Lung (tissue), 11 donors: ENCODE measurements at regions not wholly inside any gene's neighbourhood (a gene's known extent, or its start where the extent isn't known, plus 50 kb on each side); places are given as distances from the start of the nearest gene placed in this dataset.

Source experiments
- ATAC-seq: fragments of 200-7000 bp; cut with Tn5 transposase; one replicate; pipeline ENCODE4 v1.9.1; 2020; ENCODE audit warnings: moderate number of reproducible peaks; ENCODE audit not compliant: insufficient read depth, low FRiP score
- DNase-seq, 3 donors: peaks; one replicate each; pipeline ENCODE4 v3.0.0-alpha.2; 2013 to 2017
- H3K27ac ChIP-seq, 2 donors: one replicate each; pipeline ENCODE4 v1.5.1; 2013; ENCODE audit warnings: mild to moderate bottlenecking in 2 of 2, moderate library complexity in 2 of 2, control low read depth in 1 of 2, inconsistent platforms in 1 of 2, low read depth in 1 of 2, low read length in 1 of 2
- H3K27me3 ChIP-seq, 3 donors: one replicate each; pipeline ENCODE4 v1.5.1; 2013; ENCODE audit warnings: low read length in 2 of 3; ENCODE audit not compliant: control insufficient read depth in 3 of 3, insufficient read depth in 3 of 3
- H3K36me3 ChIP-seq, 4 donors: one replicate each; pipeline ENCODE4 v1.5.1; 2013; ENCODE audit warnings: low read length in 4 of 4, mild to moderate bottlenecking in 1 of 4, moderate library complexity in 1 of 4; ENCODE audit not compliant: control insufficient read depth in 4 of 4, insufficient read depth in 4 of 4
- H3K4me1 ChIP-seq, 5 donors: one replicate each; pipeline ENCODE4 v1.5.1; 2013; ENCODE audit warnings: low read length in 5 of 5, mild to moderate bottlenecking in 2 of 5, moderate library complexity in 1 of 5; ENCODE audit not compliant: control insufficient read depth in 5 of 5, insufficient read depth in 5 of 5
- H3K4me3 ChIP-seq: one replicate; pipeline ENCODE4 v1.5.1; 2013; ENCODE audit warnings: mild to moderate bottlenecking, control low read depth, moderate library complexity
- H3K9ac ChIP-seq, 2 donors: one replicate each; pipeline ENCODE4 v1.5.1; 2013; ENCODE audit warnings: low read length in 2 of 2, control low read depth in 1 of 2; ENCODE audit not compliant: insufficient read depth in 1 of 2
- H3K9me3 ChIP-seq, 4 donors: one replicate each; pipeline ENCODE4 v1.5.1; 2013; ENCODE audit warnings: low read length in 3 of 4, mild to moderate bottlenecking in 1 of 4, moderate library complexity in 1 of 4; ENCODE audit not compliant: control insufficient read depth in 4 of 4, insufficient read depth in 3 of 4
- CTCF ChIP-seq: IDR thresholded peaks from 2 replicates; pipeline ENCODE4 v1.5.1; 2012; ENCODE audit warnings: mild to moderate bottlenecking; ENCODE audit errors: control extremely low read depth, extremely low read depth
- WGBS, 2 donors: extraction: QIAGEN DNeasy Blood & Tissue Kit; methylation state at CpG; one replicate each; pipeline ENCODE4 v1.1.7; 2013; 5-methylcytosine and 5-hydroxymethylcytosine counted together
- donor health status: control.
- donor health status: control.
- donor health status: Bipolar disorder and iron deficiency.
- donor health status: healthy.
- donor health status: DM: yes; HTN: yes; CAD: no.

GRCh38 chr10:3274414-3274813 lies 101.8 kb upstream of the PITRM1 start:
- Histone ChIP-seq H3K9ac (no peak overlapping the region), H3K4me3 (no peak overlapping the region), H3K36me3 (no peaks in the 10 kb centered on the region), H3K4me1 (peaks cover 0 to 10% (median 0%) of the 10 kb centered on the region in 5 donors), H3K27ac (no peak overlapping the region), H3K27me3 (no peaks in the 10 kb centered on the region), H3K9me3 (no peaks in the 10 kb centered on the region)
- ATAC-seq = no peak
- DNase-seq = no peak
- WGBS, 2 donors = 84 to 88% methylated on average over 7 of the region's 7 CpGs
- no peak for TF ChIP-seq CTCF

GRCh38 chr10:3273966-3274365 lies 101.4 kb upstream of the PITRM1 start:
- H3K36me3 ChIP-seq = no peaks in the 10 kb centered on the region
- no peak overlapping the region for H3K27ac ChIP-seq
- H3K4me3 ChIP-seq = no peak overlapping the region
- H3K4me1 ChIP-seq = peaks cover 0 to 10% (median 0%) of the 10 kb centered on the region in 5 donors
- no peaks in the 10 kb centered on the region for H3K27me3 ChIP-seq
- 86 to 92% methylated on average over 12 of the region's 12 CpGs for WGBS, 2 donors
- no peak overlapping the region for H3K9ac ChIP-seq
- no peak for TF ChIP-seq CTCF
- no peak for ATAC-seq
- H3K9me3 ChIP-seq = no peaks in the 10 kb centered on the region
- DNase-seq = no peak

GRCh38 chr10:3272300-3272699 lies 99.7 kb upstream of the PITRM1 start:
- ATAC-seq = no peak
- H3K9me3 ChIP-seq = no peaks in the 10 kb centered on the region
- 73 to 80% methylated on average over 5 of the region's 5 CpGs for WGBS, 2 donors

More at GRCh38 chr10:3272300-3272699, 99.7 kb upstream of the PITRM1 start:
- H3K9ac ChIP-seq = no peak overlapping the region
- H3K4me3 ChIP-seq = no peak overlapping the region
- DNase-seq = no peak
- TF ChIP-seq CTCF = no peak
- H3K27me3 ChIP-seq = no peaks in the 10 kb centered on the region
- peaks cover 0 to 10% (median 0%) of the 10 kb centered on the region in 5 donors for H3K4me1 ChIP-seq
- no peak overlapping the region for H3K27ac ChIP-seq
- no peaks in the 10 kb centered on the region for H3K36me3 ChIP-seq
